CD4-positive, alpha-beta T cell treated with Interferon gamma for 1 hour (primary cell): ENCODE measurements at regions not wholly inside any gene's neighbourhood (a gene's known extent, or its start where the extent isn't known, plus 50 kb on each side); places are given as distances from the start of the nearest gene placed in this dataset.

Experiments used
- DNase-seq: peaks from one replicate; pipeline ENCODE4 v3.0.0-alpha.2; 2020

GRCh38 chr5:72615061-72615460 lies 107.9 kb upstream of the ZNF366 start:
- no peak for DNase-seq

DNA sequence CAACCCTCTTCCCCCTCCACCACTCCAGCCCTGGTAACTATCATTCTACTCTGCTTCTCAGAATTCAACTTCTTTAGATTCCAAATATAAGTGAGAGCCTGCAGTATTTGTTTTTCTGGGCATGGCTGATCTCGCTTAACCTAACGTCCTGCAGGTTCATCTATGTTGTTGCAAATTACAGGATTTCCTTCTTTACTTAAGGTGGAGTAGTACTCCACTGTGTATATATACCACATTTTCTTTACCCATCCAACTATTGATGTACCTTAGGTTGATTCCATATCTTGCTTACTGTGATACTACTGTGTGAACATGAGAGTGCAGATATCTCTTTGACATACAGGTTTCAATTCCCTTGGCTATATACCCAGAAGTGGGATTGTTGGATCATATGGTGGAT lies 106.3 kb upstream of the ZNF366 start:
- no peak for DNase-seq

DNA sequence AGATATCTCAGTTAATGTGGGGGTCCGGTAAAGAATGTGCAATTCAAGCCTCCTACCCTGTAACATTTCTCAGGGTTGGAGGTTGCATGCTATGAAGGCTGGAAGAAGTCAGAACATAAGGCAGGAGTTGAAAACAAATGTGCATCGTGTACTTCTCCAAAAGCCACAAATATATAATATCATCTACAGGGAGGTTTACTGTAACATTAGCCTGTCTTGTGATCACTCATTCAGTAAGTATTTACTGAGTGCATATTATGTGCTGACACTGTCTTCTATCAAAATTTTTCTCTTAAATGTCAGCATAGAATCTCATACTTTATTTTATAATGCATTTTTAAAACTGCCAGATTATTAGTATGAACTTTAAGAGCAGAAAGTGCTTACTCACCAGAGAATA lies 105.6 kb upstream of the ZNF366 start:
- DNase-seq: no peak

DNA sequence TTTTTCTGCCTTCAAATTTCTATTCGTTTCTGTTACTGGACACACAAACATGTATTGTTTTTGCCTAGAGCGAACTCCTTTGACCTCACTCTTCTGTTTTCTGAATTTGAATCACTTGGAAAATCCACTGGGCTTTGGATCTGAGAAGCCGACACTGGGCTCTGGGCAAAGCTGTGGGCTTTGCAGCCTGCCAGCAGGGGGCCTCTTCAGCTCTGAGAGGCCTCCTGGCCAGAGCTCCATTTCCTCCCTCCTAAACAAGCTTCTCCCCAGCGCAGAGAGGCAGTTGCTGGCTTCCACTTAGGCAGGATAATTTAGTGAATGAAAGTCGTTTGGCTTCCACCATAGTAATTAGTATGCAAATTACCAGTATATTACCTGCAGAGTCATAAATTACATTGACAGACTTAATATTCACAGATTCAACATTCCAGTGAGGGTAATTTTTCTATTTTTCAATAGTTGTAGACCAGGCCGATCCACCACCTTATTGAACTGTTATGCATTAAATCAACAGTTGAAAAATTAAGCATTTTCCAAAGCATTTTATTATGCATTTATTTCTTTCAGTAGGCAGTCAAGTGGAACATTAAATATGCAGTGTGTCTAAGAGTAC lies 104.0 kb upstream of the ZNF366 start:
- peak; percentile 23 for DNase-seq

GRCh38 chr5:72608926-72609325 lies 101.7 kb upstream of the ZNF366 start:
- DNase-seq: no peak

- DNase-seq: no peak
Measured at GRCh38 chr5:72608297-72608696, 101.1 kb upstream of the ZNF366 start.

GRCh38 chr5:72607381-72607780 lies 100.2 kb upstream of the ZNF366 start:
- no peak for DNase-seq

DNA sequence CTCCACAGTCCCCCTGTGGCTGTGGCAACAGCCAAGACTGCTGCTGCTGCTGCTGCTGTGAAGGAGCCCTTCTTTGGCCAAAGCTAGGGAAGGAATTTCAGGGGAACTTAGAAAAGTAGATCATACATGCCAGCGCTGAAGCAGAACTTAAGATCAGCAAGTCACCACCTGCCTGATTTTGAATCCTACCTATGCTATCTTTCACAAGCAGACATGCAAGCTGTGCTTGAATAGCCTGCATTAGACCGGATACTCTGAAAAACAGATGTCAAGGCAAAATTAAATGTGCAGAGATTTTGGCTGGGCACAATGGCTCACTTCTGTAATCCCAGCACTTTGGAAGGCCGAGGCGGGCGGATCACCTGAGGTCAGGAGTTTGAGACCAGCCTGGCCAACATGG lies 99.3 kb upstream of the ZNF366 start:
- no peak for DNase-seq

GRCh38 chr5:72605632-72606031 lies 98.4 kb upstream of the ZNF366 start:
- no peak for DNase-seq

DNA sequence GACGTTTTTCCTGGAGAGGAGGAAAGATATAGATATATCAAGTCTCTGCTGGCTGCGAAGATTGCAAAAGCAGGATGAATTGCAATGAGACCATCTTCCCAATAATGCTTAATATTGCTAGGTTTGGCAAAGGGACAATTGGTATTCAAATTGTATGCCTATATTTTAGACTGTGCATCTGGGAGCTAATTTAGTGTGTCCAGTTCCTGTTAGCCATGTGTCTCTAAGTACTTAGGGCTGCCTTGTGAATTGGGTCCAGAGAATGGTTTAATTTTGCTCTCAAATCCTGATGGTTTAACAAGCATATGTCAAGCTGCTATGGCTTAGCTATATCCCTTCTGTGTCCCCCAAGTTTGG lies 97.6 kb upstream of the ZNF366 start:
- no peak for DNase-seq

DNA sequence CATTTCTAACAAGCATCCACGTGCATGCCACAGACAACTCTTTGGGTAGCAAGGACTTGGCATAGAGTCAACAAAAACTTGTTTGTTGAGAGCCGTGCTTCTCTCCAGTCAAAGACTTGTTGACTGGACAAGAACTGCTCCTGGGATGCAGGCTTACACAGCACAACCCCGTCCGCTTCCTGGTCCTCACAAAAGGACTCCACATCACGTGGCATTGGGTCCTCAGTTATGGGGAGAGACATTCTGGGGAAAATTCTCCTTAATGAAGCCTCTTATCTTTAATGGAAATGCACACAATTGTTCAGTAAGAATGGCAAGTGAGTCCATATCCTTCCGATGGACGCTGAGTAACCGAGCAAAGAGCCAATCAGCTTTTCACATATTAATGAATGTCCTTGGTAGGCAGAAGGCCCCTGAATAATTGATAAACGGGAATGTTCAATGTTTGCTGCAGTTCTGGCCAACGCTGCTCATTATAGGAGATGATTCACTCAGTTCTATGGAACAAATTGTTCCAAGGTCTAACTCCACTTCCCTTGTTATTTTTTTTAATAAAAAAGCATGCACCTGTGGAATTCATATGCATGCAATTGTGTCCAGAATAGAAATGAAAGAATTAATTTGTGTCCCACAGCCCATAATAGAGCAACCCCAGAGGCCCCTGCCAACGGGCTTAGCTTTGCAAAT lies 97.0 kb upstream of the ZNF366 start:
- DNase-seq: no peak

GRCh38 chr5:72602696-72603685 lies 95.8 kb upstream of the ZNF366 start:
- DNase-seq: no peak

DNA sequence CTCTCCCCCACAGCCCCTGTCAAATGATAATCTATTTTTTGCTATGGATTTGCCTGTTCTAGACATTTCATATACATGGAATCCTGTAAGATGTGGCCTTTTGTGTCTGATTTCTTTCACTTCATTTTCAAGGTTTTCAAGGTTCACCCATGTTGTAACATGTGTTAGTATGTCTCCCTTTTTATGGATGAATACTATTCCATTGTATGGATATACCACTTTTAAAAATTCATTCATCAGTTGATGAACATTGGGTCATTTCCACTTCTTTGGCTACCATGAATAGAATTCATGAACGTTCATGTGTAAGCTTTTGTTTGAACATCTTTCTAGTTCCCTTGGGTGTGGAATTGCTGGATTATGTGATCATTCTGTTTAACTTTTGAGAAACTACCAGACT lies 94.7 kb upstream of the ZNF366 start:
- no peak for DNase-seq

GRCh38 chr5:72600391-72600981 lies 93.3 kb upstream of the ZNF366 start:
- DNase-seq: no peak

GRCh38 chr5:72599519-72600370 lies 92.5 kb upstream of the ZNF366 start:
- DNase-seq: no peak

DNA sequence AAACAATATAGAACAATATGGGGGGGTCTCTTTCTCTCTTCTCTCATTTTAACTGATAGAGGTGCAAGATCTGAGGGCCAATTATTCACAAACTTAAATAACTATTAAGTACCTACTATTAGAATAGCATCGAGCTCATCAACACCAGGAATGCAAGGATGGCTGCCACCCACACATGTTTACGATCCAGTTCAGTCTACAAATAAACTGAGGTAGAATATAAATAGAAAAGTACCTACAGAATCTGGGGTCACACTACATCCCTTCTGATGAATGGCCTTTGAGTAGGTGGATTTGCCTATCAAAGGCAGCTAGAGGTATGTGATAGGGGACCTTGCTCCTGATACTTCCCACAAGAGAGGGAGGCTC lies 91.8 kb upstream of the ZNF366 start:
- no peak for DNase-seq

- peak; percentile 36 for DNase-seq
Measured at GRCh38 chr5:72598401-72599064, 91.3 kb upstream of the ZNF366 start.

GRCh38 chr5:72597456-72597948 lies 90.3 kb upstream of the ZNF366 start:
- DNase-seq: no peak

DNA sequence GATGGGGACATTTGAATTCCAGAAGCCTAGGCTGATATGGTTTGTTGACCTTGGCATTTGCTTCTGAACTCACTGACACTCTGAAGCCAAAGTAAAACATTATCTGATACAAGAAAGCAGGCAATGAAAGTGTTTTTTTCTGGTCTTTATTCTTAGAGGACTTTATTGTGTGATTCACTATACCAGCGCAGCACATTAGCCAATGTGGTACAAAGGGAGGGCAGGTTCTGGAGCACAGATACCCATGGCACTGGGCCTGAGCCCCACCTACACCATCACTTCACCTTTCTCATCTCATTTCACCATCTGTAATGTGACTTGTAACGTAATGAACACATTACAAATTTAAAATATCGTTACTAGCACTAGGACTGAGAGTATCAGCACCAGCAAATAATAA lies 89.7 kb upstream of the ZNF366 start:
- no peak for DNase-seq

- no peak for DNase-seq
Measured at GRCh38 chr5:72588640-72589039, 81.4 kb upstream of the ZNF366 start.

DNA sequence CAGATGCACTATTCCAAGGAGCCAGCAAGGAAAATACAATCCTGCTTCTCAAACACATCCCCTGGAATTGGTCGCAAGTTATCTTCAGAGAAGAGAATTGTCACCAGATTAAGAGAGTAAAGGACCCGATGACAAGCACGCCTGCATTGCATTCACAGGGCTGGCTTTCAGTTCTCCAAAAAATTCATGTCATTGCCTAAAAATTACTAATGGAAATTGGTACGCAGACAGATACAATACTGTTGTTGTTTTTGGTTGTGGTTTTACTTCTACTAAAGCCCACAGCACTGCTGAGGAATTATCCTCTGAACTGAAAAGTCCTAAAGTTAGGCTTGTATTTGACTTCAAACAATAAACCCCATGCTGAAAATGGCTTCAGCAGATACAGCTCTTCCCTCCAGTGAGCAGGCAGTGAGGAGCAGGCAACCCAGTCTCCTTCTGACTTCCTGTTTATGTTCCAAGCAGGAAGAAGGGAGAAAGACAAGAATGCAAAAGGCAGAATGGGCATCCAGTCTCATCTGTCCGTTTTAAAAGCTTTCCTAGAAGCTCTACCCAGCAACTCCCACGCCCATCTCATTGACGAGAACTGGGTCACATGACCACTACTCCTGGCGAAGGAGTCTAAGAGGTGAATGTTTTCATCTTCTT lies 80.6 kb upstream of the ZNF366 start:
- DNase-seq: no peak
